Sciatic nerve (tissue), 2 donors: ENCODE measurements at regions not wholly inside any gene's neighbourhood (a gene's known extent, or its start where the extent isn't known, plus 50 kb on each side); places are given as distances from the start of the nearest gene placed in this dataset.
"Not testable (repeated sequence)": the region's sequence is repeated elsewhere in the genome, so short reads cannot be mapped to it uniquely, and the experiment has no call there.

Experiments used
- ATAC-seq: fragments of 200-7000 bp; cut with Tn5 transposase; one replicate; pipeline ENCODE4 v1.9.1; 2020; ENCODE audit warnings: mild to moderate bottlenecking, moderate library complexity
- DNase-seq: peaks from one replicate; pipeline ENCODE4 v3.0.0-alpha.2; 2020; ENCODE audit warnings: low spot score
- intact Hi-C: fragments of 100-400 bp; cut with DNase I; formaldehyde crosslinking; loops from one replicate; pipeline ENCODE4 v1.14.2; 2022
- donor health status: DM: no; HTN: no; CAD: no.
- donor health status: DM: no; HTN: no; CAD: no.

GRCh38 chr21:7916329-7917303 is 2604.8 kb upstream of the TPTE start:
- DNase-seq (no peak), ATAC-seq (peak; percentile 47)
- intact Hi-C loops = no loop called here

GRCh38 chr21:7917729-7918128 is 2603.7 kb upstream of the TPTE start:
- intact Hi-C loops = no loop called here
- ATAC-seq (peak; percentile 27), DNase-seq (no peak)

GRCh38 chr21:7925918-7926582 is 2595.3 kb upstream of the TPTE start:
- DNase-seq, intact Hi-C loops: not testable (repeated sequence)
- peak; percentile 88 for ATAC-seq

- ATAC-seq, intact Hi-C loops, DNase-seq: not testable (repeated sequence)
These were observed 2592.9 kb upstream of the TPTE start for GRCh38 chr21:7928528-7928927.

GRCh38 chr21:7929586-7929985 is 2591.8 kb upstream of the TPTE start:
- intact Hi-C loops, DNase-seq, ATAC-seq: not testable (repeated sequence)

DNA sequence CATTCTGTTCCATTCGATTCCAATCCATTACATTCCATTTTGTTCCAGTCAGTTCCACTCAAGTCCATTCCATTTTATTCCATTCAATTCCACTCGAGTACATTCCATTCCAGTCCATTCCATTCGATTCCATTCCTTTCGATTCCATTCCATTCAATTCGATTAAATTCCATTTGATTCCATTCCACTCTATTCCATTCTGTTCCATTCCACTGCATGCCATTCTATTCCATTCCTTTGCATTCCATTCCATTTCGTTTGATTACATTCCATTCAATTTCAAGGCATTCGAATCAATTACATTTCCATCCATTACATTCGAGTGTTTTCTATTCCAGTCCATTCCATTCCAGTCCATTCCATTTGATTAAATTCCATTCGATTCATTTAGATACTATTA is 2590.9 kb upstream of the TPTE start:
- DNase-seq, ATAC-seq, intact Hi-C loops: not testable (repeated sequence)

GRCh38 chr21:7932113-7932512 is 2589.3 kb upstream of the TPTE start:
- intact Hi-C loops, DNase-seq, ATAC-seq: not testable (repeated sequence)

- DNase-seq, ATAC-seq, intact Hi-C loops: not testable (repeated sequence)
These were observed 2588.5 kb upstream of the TPTE start for GRCh38 chr21:7932834-7933233.

- DNase-seq (no peak), ATAC-seq (no peak)
- intact Hi-C loops = no loop called here
These were observed 2587.5 kb upstream of the TPTE start for GRCh38 chr21:7933923-7934322.

DNA sequence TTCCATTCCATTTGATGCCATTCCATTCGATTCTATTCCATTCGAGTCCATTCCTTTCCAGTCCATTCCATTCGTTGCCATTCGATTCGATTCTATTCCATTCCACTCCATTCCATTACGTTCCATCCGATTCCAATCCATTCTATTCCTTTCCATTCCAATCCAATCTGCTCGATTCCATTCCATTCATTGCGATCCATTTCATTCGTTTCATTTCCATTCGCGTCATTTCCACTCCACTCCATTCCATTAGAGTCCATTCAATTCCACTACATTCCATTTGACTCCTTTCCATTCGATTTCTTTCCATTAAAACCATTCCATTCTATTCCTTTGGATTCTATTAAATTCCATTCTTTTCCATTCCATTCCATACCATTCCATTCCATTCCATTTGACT is 2584.1 kb upstream of the TPTE start:
- DNase-seq, intact Hi-C loops, ATAC-seq: not testable (repeated sequence)

DNA sequence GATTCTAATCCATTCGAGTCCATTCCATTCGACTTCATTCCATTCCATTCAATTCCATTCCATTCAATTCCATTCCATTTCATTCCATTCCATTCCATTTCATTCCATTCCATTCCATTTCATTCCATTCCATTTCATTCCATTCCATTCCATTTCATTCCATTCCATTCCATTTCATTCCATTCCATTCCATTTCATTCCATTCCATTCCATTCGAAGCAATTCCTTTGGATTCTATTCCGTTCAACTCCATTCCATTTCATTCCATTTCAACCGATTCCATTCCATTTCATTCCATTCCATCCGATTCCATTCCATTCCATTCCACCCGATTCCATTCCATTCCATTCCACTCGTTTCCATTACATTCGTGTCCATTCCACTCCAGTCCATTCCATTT is 2583.2 kb upstream of the TPTE start:
- peak; percentile 4 for ATAC-seq
- DNase-seq, intact Hi-C loops: not testable (repeated sequence)

DNA sequence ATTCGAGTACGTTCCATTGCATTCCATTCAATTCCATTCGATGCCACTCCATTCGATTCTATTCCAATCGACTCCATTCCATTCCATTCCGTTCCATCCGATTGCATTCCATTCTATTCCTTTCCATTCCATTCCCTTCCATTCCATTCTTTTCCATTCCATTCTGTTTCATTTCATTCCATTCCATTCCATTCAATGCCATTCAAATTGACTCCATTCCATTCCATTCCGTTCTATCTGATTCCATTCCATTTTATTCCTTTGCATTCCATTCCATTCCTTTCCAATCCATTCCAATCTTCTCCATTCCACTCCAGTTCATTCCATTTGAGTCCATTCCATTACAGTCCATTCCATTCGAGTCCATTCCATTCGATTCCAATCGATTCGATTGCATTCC is 2580.0 kb upstream of the TPTE start:
- ATAC-seq, DNase-seq, intact Hi-C loops: not testable (repeated sequence)

DNA sequence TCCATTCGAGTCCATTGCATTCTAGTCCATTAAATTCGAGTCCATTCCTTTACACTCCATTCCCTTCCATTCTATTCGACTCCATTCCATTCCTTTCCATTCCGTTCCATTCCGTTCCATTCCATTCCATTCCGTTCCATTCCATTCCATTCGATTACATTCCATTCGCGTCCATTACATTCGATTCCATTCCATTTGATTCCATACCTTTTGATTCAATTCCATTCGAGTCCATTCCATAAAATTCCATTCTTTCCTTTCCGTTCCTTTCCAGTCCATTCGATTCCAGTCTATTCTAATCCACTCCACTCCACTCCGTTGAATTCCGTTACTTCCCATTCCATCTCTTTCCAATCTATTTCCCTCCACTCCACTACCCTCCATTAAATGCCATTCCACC is 2579.2 kb upstream of the TPTE start:
- ATAC-seq, intact Hi-C loops, DNase-seq: not testable (repeated sequence)

GRCh38 chr21:7943534-7943933 is 2577.8 kb upstream of the TPTE start:
- DNase-seq, ATAC-seq, intact Hi-C loops: not testable (repeated sequence)

DNA sequence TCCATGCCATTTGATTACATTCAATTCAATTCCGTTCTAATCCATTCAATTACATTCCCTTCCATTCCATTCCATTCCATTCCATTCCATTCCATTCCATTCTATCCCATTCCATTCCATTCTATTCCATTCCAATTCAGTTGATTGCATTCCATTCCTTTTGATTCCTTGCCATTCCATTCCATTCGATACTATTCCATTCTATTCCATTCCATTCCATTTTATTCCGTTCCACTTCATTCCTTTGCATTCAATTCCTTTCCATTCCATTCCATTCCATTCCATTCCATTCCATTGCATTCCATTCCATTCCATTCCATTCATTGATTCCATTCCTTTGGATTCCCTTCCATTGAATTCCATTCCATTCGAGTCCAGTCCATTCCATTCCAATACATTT is 2574.0 kb upstream of the TPTE start:
- DNase-seq (no peak), ATAC-seq (no peak)
- intact Hi-C loops = no loop called here

DNA sequence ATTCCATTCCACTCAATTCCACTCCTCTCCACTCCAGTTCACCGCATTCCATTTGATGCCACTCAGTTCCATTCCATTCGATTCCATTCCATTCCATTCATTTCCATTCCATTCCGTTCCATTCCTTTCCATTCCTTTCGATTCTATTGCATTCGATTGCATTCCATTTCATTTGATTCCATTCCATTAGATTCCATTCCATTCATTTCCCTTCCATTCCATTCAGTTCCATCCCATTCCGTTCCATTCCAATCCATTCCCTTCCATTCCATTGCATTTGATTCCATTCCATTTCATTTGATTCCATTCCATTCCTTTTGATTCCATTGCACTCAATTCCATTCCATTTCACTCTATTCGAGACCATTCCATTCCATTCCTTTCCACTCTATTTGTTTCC is 2572.7 kb upstream of the TPTE start:
- DNase-seq, ATAC-seq, intact Hi-C loops: not testable (repeated sequence)

GRCh38 chr21:7949882-7950281 is 2571.5 kb upstream of the TPTE start:
- DNase-seq, ATAC-seq, intact Hi-C loops: not testable (repeated sequence)

- DNase-seq (no peak), ATAC-seq (no peak)
- intact Hi-C loops = no loop called here
These were observed 2569.4 kb upstream of the TPTE start for GRCh38 chr21:7951854-7952519.

DNA sequence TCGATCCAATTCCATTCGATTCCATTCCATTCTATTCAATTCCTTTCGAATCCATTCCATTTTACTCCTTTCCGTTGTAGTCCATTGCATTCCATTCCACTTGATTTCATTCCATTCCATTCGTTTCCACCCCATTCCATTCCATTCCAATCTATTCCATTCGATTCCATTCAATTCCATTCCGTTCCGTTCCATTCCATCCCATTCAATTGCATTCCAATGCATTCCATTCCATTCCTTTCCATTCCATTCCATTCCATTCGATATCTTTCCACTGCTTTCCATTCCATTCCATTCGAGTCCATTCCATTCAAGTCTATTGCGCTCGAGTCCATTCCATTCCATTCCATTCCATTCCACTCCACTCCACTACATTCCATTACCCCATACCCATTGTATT is 2568.7 kb upstream of the TPTE start:
- no peak for DNase-seq
- intact Hi-C loops = no loop called here
- ATAC-seq = no peak
